ENCODE measurements at regions not wholly inside any gene's neighbourhood (a gene's known extent, or its start where the extent isn't known, plus 50 kb on each side); places are given as distances from the start of the nearest gene placed in this dataset.

- TF ChIP-seq, protein P1, sequence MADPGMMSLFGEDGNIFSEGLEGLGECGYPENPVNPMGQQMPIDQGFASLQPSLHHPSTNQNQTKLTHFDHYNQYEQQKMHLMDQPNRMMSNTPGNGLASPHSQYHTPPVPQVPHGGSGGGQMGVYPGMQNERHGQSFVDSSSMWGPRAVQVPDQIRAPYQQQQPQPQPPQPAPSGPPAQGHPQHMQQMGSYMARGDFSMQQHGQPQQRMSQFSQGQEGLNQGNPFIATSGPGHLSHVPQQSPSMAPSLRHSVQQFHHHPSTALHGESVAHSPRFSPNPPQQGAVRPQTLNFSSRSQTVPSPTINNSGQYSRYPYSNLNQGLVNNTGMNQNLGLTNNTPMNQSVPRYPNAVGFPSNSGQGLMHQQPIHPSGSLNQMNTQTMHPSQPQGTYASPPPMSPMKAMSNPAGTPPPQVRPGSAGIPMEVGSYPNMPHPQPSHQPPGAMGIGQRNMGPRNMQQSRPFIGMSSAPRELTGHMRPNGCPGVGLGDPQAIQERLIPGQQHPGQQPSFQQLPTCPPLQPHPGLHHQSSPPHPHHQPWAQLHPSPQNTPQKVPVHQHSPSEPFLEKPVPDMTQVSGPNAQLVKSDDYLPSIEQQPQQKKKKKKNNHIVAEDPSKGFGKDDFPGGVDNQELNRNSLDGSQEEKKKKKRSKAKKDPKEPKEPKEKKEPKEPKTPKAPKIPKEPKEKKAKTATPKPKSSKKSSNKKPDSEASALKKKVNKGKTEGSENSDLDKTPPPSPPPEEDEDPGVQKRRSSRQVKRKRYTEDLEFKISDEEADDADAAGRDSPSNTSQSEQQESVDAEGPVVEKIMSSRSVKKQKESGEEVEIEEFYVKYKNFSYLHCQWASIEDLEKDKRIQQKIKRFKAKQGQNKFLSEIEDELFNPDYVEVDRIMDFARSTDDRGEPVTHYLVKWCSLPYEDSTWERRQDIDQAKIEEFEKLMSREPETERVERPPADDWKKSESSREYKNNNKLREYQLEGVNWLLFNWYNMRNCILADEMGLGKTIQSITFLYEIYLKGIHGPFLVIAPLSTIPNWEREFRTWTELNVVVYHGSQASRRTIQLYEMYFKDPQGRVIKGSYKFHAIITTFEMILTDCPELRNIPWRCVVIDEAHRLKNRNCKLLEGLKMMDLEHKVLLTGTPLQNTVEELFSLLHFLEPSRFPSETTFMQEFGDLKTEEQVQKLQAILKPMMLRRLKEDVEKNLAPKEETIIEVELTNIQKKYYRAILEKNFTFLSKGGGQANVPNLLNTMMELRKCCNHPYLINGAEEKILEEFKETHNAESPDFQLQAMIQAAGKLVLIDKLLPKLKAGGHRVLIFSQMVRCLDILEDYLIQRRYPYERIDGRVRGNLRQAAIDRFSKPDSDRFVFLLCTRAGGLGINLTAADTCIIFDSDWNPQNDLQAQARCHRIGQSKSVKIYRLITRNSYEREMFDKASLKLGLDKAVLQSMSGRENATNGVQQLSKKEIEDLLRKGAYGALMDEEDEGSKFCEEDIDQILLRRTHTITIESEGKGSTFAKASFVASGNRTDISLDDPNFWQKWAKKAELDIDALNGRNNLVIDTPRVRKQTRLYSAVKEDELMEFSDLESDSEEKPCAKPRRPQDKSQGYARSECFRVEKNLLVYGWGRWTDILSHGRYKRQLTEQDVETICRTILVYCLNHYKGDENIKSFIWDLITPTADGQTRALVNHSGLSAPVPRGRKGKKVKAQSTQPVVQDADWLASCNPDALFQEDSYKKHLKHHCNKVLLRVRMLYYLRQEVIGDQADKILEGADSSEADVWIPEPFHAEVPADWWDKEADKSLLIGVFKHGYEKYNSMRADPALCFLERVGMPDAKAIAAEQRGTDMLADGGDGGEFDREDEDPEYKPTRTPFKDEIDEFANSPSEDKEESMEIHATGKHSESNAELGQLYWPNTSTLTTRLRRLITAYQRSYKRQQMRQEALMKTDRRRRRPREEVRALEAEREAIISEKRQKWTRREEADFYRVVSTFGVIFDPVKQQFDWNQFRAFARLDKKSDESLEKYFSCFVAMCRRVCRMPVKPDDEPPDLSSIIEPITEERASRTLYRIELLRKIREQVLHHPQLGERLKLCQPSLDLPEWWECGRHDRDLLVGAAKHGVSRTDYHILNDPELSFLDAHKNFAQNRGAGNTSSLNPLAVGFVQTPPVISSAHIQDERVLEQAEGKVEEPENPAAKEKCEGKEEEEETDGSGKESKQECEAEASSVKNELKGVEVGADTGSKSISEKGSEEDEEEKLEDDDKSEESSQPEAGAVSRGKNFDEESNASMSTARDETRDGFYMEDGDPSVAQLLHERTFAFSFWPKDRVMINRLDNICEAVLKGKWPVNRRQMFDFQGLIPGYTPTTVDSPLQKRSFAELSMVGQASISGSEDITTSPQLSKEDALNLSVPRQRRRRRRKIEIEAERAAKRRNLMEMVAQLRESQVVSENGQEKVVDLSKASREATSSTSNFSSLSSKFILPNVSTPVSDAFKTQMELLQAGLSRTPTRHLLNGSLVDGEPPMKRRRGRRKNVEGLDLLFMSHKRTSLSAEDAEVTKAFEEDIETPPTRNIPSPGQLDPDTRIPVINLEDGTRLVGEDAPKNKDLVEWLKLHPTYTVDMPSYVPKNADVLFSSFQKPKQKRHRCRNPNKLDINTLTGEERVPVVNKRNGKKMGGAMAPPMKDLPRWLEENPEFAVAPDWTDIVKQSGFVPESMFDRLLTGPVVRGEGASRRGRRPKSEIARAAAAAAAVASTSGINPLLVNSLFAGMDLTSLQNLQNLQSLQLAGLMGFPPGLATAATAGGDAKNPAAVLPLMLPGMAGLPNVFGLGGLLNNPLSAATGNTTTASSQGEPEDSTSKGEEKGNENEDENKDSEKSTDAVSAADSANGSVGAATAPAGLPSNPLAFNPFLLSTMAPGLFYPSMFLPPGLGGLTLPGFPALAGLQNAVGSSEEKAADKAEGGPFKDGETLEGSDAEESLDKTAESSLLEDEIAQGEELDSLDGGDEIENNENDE (IDR thresholded peaks at IDR 0.05; ENCODE audit: insufficient replicate concordance, low read length), result peak; percentile 67
- no peak for TF ChIP-seq SIN3A (conservative IDR thresholded peaks at IDR 0.05 in 1 of 2, IDR thresholded peaks at IDR 0.05 in 1 of 2; ENCODE audit: low read depth in 1 of 2, low read length in 2 of 2)
- TF ChIP-seq, protein P2, sequence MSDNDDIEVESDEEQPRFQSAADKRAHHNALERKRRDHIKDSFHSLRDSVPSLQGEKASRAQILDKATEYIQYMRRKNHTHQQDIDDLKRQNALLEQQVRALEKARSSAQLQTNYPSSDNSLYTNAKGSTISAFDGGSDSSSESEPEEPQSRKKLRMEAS (IDR thresholded peaks at IDR 0.05), result no peak
- TF ChIP-seq SRF (IDR thresholded peaks at IDR 0.05; ENCODE audit: low read depth, low read length), result no peak
- no peak for TF ChIP-seq YY1 (IDR thresholded peaks at IDR 0.05; ENCODE audit: low read depth, low read length)
- no peak for TF ChIP-seq CBX8 (IDR thresholded peaks at IDR 0.05; ENCODE audit: borderline replicate concordance, low read depth, low read length)
- TF ChIP-seq, protein P3, sequence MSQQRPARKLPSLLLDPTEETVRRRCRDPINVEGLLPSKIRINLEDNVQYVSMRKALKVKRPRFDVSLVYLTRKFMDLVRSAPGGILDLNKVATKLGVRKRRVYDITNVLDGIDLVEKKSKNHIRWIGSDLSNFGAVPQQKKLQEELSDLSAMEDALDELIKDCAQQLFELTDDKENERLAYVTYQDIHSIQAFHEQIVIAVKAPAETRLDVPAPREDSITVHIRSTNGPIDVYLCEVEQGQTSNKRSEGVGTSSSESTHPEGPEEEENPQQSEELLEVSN (IDR thresholded peaks at IDR 0.05), result no peak
Observed at GRCh38 chr2:5946225-5947115, 254.3 kb downstream of the SOX11 start (continued).

Data from H1 (cell line).